GM23338 (cell line): ENCODE measurements at regions not wholly inside any gene's neighbourhood (a gene's known extent, or its start where the extent isn't known, plus 50 kb on each side); places are given as distances from the start of the nearest gene placed in this dataset.

ENCODE experiments used
- ATAC-seq: fragments of 200-7000 bp; cut with Tn5 transposase; 3 replicates; pipeline ENCODE4 v1.9.1; 2020
- DNase-seq: peaks from one replicate; pipeline ENCODE4 v3.0.0-alpha.2; 2015; ENCODE audit warnings: low spot score
- H2AFZ ChIP-seq: fragments of 200-600 bp; sonication (generic); 2 replicates; pipeline ENCODE4 v1.8.0; 2016; ENCODE audit warnings: antibody characterized with exemption, mild to moderate bottlenecking, moderate library complexity
- H3F3A ChIP-seq: fragments of 200-600 bp; sonication (generic); replicated peaks from 2 replicates; pipeline ENCODE4 v1.8.0; 2017; ENCODE audit warnings: antibody characterized with exemption, mixed run types, low read depth
- H3K27ac ChIP-seq: fragments of 200-600 bp; sonication (generic); 2 replicates; pipeline ENCODE4 v1.6.1; 2016; ENCODE audit warnings: low read depth
- H3K27me3 ChIP-seq: fragments of 200-600 bp; sonication (generic); 2 replicates; pipeline ENCODE4 v1.8.0; 2016; ENCODE audit warnings: mild to moderate bottlenecking, mixed run types, moderate library complexity; ENCODE audit not compliant: insufficient read depth
- H3K36me3 ChIP-seq: fragments of 200-600 bp; sonication (generic); 2 replicates; pipeline ENCODE4 v1.8.0; 2016; ENCODE audit warnings: mild to moderate bottlenecking; ENCODE audit not compliant: insufficient read depth
- H3K4me1 ChIP-seq: fragments of 200-600 bp; sonication (generic); 2 replicates; pipeline ENCODE4 v1.8.0; 2016; ENCODE audit warnings: mild to moderate bottlenecking, moderate library complexity; ENCODE audit not compliant: insufficient read depth
- H3K4me2 ChIP-seq: fragments of 200-600 bp; sonication (generic); 2 replicates; pipeline ENCODE4 v1.7.1; 2017; ENCODE audit warnings: mixed run types
- H3K4me3 ChIP-seq: fragments of 200-600 bp; sonication (generic); 2 replicates; pipeline ENCODE4 v1.6.1; 2016; ENCODE audit warnings: mixed run types
- H3K79me2 ChIP-seq: fragments of 200-600 bp; sonication (generic); replicated peaks from 2 replicates; pipeline ENCODE4 v1.8.0; 2017; ENCODE audit warnings: mild to moderate bottlenecking; ENCODE audit not compliant: insufficient read depth
- H3K9me2 ChIP-seq: fragments of 200-600 bp; sonication (generic); 2 replicates; pipeline ENCODE4 v1.8.0; 2017; ENCODE audit not compliant: insufficient read depth
- H4K20me1 ChIP-seq: fragments of 200-600 bp; sonication (generic); replicated peaks from 2 replicates; pipeline ENCODE4 v1.8.0; 2017; ENCODE audit warnings: mild to moderate bottlenecking; ENCODE audit not compliant: insufficient read depth
- H3K27ac Mint-ChIP-seq: 2 replicates; pipeline ENCODE4 v1.8.0; 2020; ENCODE audit warnings: inconsistent platforms, mild to moderate bottlenecking, moderate library complexity, mixed read lengths
- H3K27me3 Mint-ChIP-seq: 3 replicates; pipeline ENCODE4 v1.8.0; 2022; ENCODE audit warnings: low read depth, mild to moderate bottlenecking, moderate library complexity, mixed read lengths, inconsistent platforms; ENCODE audit not compliant: insufficient read depth, poor library complexity
- H3K36me3 Mint-ChIP-seq: 3 replicates; pipeline ENCODE4 v1.8.0; 2021; ENCODE audit warnings: low read depth, mild to moderate bottlenecking, inconsistent platforms, moderate library complexity, mixed read lengths
- H3K4me1 Mint-ChIP-seq: 3 replicates; pipeline ENCODE4 v1.8.0; 2020; ENCODE audit warnings: mild to moderate bottlenecking, inconsistent platforms, mixed read lengths
- H3K4me3 Mint-ChIP-seq: 3 replicates; pipeline ENCODE4 v1.8.0; 2021; ENCODE audit warnings: moderate library complexity, mild to moderate bottlenecking, inconsistent platforms, mixed read lengths
- H3K9me3 Mint-ChIP-seq: 3 replicates; pipeline ENCODE4 v1.8.0; 2020; ENCODE audit warnings: moderate library complexity, mild to moderate bottlenecking, inconsistent platforms, mixed read lengths
- CREB1 ChIP-seq: fragments of 250-450 bp; sonication (Bioruptor Pico); IDR thresholded peaks from 2 replicates; pipeline ENCODE4 v1.5.0; 2020; ENCODE audit warnings: low read depth, mild to moderate bottlenecking, moderate library complexity
- CTCF ChIP-seq, 2 experiments: fragments of 200-600 bp in 1 of 2; sonication (generic) in 1 of 2; conservative IDR thresholded peaks; 2 replicates each; pipeline versions ENCODE4 v1.5.1 to v1.6.1; 2016 to 2017; ENCODE audit warnings: antibody characterized with exemption in 2 of 2, low read depth in 2 of 2, mild to moderate bottlenecking in 2 of 2, moderate library complexity in 1 of 2
- ETS1 ChIP-seq: IDR thresholded peaks from 2 replicates; pipeline ENCODE4 v1.6.1; 2016; ENCODE audit warnings: antibody characterized with exemption
- EZH2 ChIP-seq: fragments of 200-600 bp; sonication (generic); IDR thresholded peaks from one replicate; pipeline ENCODE4 v1.8.0; 2017; ENCODE audit warnings: antibody characterized with exemption, mild to moderate bottlenecking, low read depth; ENCODE audit not compliant: unreplicated experiment
- EZH2phosphoT487 ChIP-seq: fragments of 200-600 bp; sonication (generic); IDR thresholded peaks from one replicate; pipeline ENCODE4 v1.8.1; 2018; ENCODE audit warnings: antibody characterized with exemption; ENCODE audit not compliant: unreplicated experiment
- JUNB ChIP-seq: IDR thresholded peaks from one replicate; pipeline ENCODE4 v1.6.1; 2016; ENCODE audit warnings: antibody characterized with exemption; ENCODE audit not compliant: unreplicated experiment
- NANOG ChIP-seq: IDR thresholded peaks from 2 replicates; pipeline ENCODE4 v1.6.1; 2016; ENCODE audit warnings: antibody characterized with exemption, borderline replicate concordance
- POLR2AphosphoS5 ChIP-seq: IDR thresholded peaks from 2 replicates; pipeline ENCODE4 v1.6.1; 2016; ENCODE audit warnings: antibody characterized with exemption, low read depth
- STAT1 ChIP-seq: IDR thresholded peaks from one replicate; pipeline ENCODE4 v1.6.1; 2016; ENCODE audit warnings: antibody characterized with exemption; ENCODE audit not compliant: unreplicated experiment
- ZNF331 ChIP-seq: fragments of 250-450 bp; sonication (Bioruptor Pico); IDR thresholded peaks from 2 replicates; pipeline ENCODE4 v1.5.0; 2020; ENCODE audit warnings: low read depth, mild to moderate bottlenecking, moderate library complexity
- ZNF462 ChIP-seq: fragments of 250-450 bp; sonication (Bioruptor Pico); IDR thresholded peaks from 2 replicates; pipeline ENCODE4 v1.5.0; 2020; ENCODE audit warnings: mild to moderate bottlenecking, moderate library complexity

- Mint-ChIP-seq H3K27me3 (peaks cover 3% of the 10 kb centered on the region), H3K9me3 (no peaks in the 10 kb centered on the region), H3K27ac (no peak overlapping the region), H3K36me3 (no peaks in the 10 kb centered on the region), H3K4me3 (no peak overlapping the region), H3K4me1 (peaks cover 14% of the 10 kb centered on the region)
- Histone ChIP-seq H3K4me2 (no peak overlapping the region), H3K79me2 (no peaks in the 10 kb centered on the region), H3K27me3 (no peaks in the 10 kb centered on the region), H2AFZ (no peak overlapping the region; the same call in 1 of the 2 replicates), H3K27ac (no peak overlapping the region), H3K36me3 (no peaks in the 10 kb centered on the region), H4K20me1 (no peaks in the 10 kb centered on the region), H3F3A (no peaks in the 10 kb centered on the region), H3K4me3 (no peak overlapping the region), H3K4me1 (peaks cover 11% of the 10 kb centered on the region; the same call in 1 of the 2 replicates), H3K9me2 (no peaks in the 10 kb centered on the region)
- DNase-seq (peak; percentile 34), ATAC-seq (peak; percentile 47)
- peak; percentile 38 to 45; a peak in 3 of 4 replicates for TF ChIP-seq CTCF (conservative IDR thresholded peaks at IDR 0.05; ENCODE audit: low read depth in 2 of 2)
- TF ChIP-seq EZH2, result no peak
- no peak for TF ChIP-seq STAT1
Measured at GRCh38 chr6:98539741-98540140, 294.6 kb upstream of the POU3F2 start.

GRCh38 chr6:98546376-98546775 is 288.0 kb upstream of the POU3F2 start:
- no peak overlapping the region for H3K27ac ChIP-seq
- H3K36me3 ChIP-seq, result no peaks in the 10 kb centered on the region
- no peak overlapping the region for H2AFZ ChIP-seq
- Mint-ChIP-seq H3K27ac (no peak overlapping the region), H3K4me1 (peaks cover 14% of the 10 kb centered on the region), H3K9me3 (no peaks in the 10 kb centered on the region), H3K27me3 (peaks cover 2% of the 10 kb centered on the region), H3K36me3 (no peaks in the 10 kb centered on the region), H3K4me3 (no peak overlapping the region)
- ATAC-seq (no peak), DNase-seq (no peak)
- no peaks in the 10 kb centered on the region for H3K27me3 ChIP-seq
- H3K4me2 ChIP-seq, result no peak overlapping the region
- no peaks in the 10 kb centered on the region for H3K79me2 ChIP-seq
- H4K20me1 ChIP-seq, result no peaks in the 10 kb centered on the region
- H3F3A ChIP-seq, result no peaks in the 10 kb centered on the region
- no peak overlapping the region for H3K4me3 ChIP-seq
- peaks cover 11% of the 10 kb centered on the region; the same call in 1 of the 2 replicates for H3K4me1 ChIP-seq
- no peaks in the 10 kb centered on the region for H3K9me2 ChIP-seq
- no peak for TF ChIP-seq CTCF (conservative IDR thresholded peaks at IDR 0.05; ENCODE audit: low read depth in 2 of 2)
- TF ChIP-seq ZNF462 (CRISPR knock-in tag), result no peak
- no peak for TF ChIP-seq ETS1
- TF ChIP-seq JUNB, result no peak
- no peak for TF ChIP-seq ZNF331 (CRISPR knock-in tag)
- no peak for TF ChIP-seq EZH2
- no peak for TF ChIP-seq CREB1 (CRISPR knock-in tag)
- TF ChIP-seq STAT1, result no peak
- TF ChIP-seq NANOG, result no peak
- no peak for TF ChIP-seq EZH2phosphoT487
- TF ChIP-seq POLR2AphosphoS5, result no peak
